K562 (cell line): ENCODE measurements at regions not wholly inside any gene's neighbourhood (a gene's known extent, or its start where the extent isn't known, plus 50 kb on each side); places are given as distances from the start of the nearest gene placed in this dataset.

Experiments
- OTX1 ChIP-seq: fragments of 450-650 bp; formaldehyde crosslinking; IDR thresholded peaks from 2 replicates; pipeline ENCODE4 v1.4.0; 2022; ENCODE audit warnings: mild to moderate bottlenecking
- POLR2AphosphoS2 ChIP-seq: IDR thresholded peaks from 2 replicates; pipeline ENCODE4 v1.6.1; 2012; ENCODE audit warnings: low read length, improper control_type of control experiment
- SIX5 ChIP-seq, 2 experiments: IDR thresholded peaks; 2 replicates each; pipeline ENCODE4 v1.6.1; 2011; ENCODE audit warnings: low read length in 2 of 2, borderline replicate concordance in 1 of 2, low read depth in 1 of 2, mild to moderate bottlenecking in 1 of 2, moderate library complexity in 1 of 2; ENCODE audit not compliant: insufficient read depth in 1 of 2
- TAF7 ChIP-seq: fragments of 450-650 bp; IDR thresholded peaks from 2 replicates; pipeline ENCODE4 v1.6.1; 2016; ENCODE audit warnings: missing genetic modification characterization, missing compliant biosample characterization
- ZNF121 ChIP-seq: sonication (generic); formaldehyde crosslinking; conservative IDR thresholded peaks from 2 replicates; pipeline ENCODE4 v1.8.0; 2022; ENCODE audit warnings: missing genetic modification reagents
- TF ChIP-seq, protein P1 (sequence below), 2 experiments: fragments of 450-650 bp; IDR thresholded peaks; 2 replicates each; pipeline ENCODE4 v1.6.1; 2016
- TF ChIP-seq, protein P2 (sequence below): sonication (generic); formaldehyde crosslinking; IDR thresholded peaks from 2 replicates; pipeline ENCODE4 v1.8.1; 2022; ENCODE audit warnings: missing genetic modification reagents
- TF ChIP-seq, protein P3 (sequence below), 3 experiments: IDR thresholded peaks in 2 of 3; conservative IDR thresholded peaks in 1 of 3; 2 replicates each; pipeline ENCODE4 v1.5.1; 2011 to 2012; ENCODE audit warnings: low read length in 3 of 3, mild to moderate bottlenecking in 3 of 3, control low read depth in 2 of 3, improper control_type of control experiment in 1 of 3, inconsistent platforms in 1 of 3, low read depth in 1 of 3, mixed read lengths in 1 of 3, moderate library complexity in 1 of 3; ENCODE audit not compliant: insufficient read depth in 2 of 3

DNA sequence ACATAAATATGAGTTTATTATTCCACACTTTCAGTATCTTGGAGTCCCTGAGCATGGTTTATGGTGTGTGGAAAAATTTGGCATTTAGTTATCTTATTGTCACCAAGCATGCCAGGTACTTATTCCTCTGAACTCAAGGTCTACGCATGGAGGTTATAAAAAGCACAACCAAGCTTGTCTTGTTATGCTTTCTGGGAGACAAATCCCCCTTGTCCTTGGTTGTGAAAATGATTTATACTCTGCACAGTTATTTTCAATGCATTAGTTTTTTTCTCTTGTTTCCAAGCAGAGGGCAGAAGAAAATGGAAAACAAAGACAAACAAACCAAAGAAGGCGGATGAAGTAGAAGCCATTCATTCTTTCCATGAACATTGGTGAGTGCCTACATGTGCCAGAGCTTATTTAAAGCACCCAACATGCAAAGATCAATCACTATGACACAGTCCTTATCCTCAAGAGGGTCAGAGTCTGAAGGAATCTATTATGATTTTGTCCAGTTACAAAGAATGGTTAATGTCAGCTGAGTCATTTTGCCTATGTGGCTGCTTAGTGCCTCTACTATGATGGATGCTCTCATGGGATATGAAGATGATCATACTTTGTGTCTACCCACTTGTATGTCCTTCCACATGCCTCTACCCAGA lies 323.1 kb downstream of the TENT4A start:
- TF ChIP-seq, protein P1, sequence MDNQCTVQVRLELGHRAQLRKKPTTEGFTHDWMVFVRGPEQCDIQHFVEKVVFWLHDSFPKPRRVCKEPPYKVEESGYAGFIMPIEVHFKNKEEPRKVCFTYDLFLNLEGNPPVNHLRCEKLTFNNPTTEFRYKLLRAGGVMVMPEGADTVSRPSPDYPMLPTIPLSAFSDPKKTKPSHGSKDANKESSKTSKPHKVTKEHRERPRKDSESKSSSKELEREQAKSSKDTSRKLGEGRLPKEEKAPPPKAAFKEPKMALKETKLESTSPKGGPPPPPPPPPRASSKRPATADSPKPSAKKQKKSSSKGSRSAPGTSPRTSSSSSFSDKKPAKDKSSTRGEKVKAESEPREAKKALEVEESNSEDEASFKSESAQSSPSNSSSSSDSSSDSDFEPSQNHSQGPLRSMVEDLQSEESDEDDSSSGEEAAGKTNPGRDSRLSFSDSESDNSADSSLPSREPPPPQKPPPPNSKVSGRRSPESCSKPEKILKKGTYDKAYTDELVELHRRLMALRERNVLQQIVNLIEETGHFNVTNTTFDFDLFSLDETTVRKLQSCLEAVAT (IDR thresholded peaks at IDR 0.05) = no peak
- TF ChIP-seq POLR2AphosphoS2 (no peak), ZNF121 (CRISPR knock-in tag) (no peak), TAF7 (no peak), SIX5 (IDR thresholded peaks at IDR 0.05; ENCODE audit: borderline replicate concordance in 1 of 2, insufficient read depth in 1 of 2, low read depth in 1 of 2, low read length in 2 of 2) (no peak), OTX1 (CRISPR knock-in tag) (no peak)
- TF ChIP-seq, protein P2, sequence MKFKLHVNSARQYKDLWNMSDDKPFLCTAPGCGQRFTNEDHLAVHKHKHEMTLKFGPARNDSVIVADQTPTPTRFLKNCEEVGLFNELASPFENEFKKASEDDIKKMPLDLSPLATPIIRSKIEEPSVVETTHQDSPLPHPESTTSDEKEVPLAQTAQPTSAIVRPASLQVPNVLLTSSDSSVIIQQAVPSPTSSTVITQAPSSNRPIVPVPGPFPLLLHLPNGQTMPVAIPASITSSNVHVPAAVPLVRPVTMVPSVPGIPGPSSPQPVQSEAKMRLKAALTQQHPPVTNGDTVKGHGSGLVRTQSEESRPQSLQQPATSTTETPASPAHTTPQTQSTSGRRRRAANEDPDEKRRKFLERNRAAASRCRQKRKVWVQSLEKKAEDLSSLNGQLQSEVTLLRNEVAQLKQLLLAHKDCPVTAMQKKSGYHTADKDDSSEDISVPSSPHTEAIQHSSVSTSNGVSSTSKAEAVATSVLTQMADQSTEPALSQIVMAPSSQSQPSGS (CRISPR knock-in tag) = no peak
- TF ChIP-seq, protein P3, sequence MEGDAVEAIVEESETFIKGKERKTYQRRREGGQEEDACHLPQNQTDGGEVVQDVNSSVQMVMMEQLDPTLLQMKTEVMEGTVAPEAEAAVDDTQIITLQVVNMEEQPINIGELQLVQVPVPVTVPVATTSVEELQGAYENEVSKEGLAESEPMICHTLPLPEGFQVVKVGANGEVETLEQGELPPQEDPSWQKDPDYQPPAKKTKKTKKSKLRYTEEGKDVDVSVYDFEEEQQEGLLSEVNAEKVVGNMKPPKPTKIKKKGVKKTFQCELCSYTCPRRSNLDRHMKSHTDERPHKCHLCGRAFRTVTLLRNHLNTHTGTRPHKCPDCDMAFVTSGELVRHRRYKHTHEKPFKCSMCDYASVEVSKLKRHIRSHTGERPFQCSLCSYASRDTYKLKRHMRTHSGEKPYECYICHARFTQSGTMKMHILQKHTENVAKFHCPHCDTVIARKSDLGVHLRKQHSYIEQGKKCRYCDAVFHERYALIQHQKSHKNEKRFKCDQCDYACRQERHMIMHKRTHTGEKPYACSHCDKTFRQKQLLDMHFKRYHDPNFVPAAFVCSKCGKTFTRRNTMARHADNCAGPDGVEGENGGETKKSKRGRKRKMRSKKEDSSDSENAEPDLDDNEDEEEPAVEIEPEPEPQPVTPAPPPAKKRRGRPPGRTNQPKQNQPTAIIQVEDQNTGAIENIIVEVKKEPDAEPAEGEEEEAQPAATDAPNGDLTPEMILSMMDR (IDR thresholded peaks at IDR 0.05 in 2 of 3, conservative IDR thresholded peaks at IDR 0.05 in 1 of 3; ENCODE audit: insufficient read depth in 2 of 3, low read depth in 1 of 3, low read length in 3 of 3) = no peak
